ENCODE measurements at regions not wholly inside any gene's neighbourhood (a gene's known extent, or its start where the extent isn't known, plus 50 kb on each side); places are given as distances from the start of the nearest gene placed in this dataset.

DNA sequence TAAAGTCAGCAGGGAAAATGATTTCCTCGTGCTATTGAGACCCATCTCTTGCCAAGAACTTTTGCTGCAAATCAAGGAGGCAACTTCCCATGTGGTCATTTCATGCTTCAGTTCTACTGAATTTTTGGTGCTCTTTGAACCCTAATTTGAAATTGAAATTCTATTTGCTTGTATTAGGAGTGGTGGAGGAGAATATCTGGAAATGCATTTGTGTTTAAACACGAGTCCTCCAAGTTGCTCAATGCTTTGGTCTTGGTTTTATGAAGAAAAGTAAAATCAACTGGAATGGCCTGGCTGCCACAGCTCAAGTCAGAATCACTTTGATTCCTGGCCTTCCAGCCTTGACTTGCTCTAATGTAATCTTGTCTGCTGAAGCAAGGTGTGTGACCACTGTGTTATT, 613.2 kb downstream of the TLE1 start:
- TF ChIP-seq CTCF (IDR thresholded peaks at IDR 0.05), result no peak
- TF ChIP-seq POLR2A (IDR thresholded peaks at IDR 0.05), result no peak
